Bronchial epithelial cell (primary cell): ENCODE measurements at regions not wholly inside any gene's neighbourhood (a gene's known extent, or its start where the extent isn't known, plus 50 kb on each side); places are given as distances from the start of the nearest gene placed in this dataset.
A peak's percentile ranks its signal among the peaks of the same experiment; 100 is the strongest.

Experiments
- DNase-seq: peaks from one replicate; pipeline ENCODE4 v3.0.0-alpha.2; 2010; ENCODE audit warnings: low read depth
- FAIRE-seq: peaks from 2 replicates; lab custom pipeline; 2011; peaks lifted over from hg19 to GRCh38; lab: Jason Lieb, UNC
- H3K27me3 ChIP-seq: 2 replicates; pipeline ENCODE4 v1.5.1; 2011; ENCODE audit warnings: low read length; ENCODE audit not compliant: control insufficient read depth, insufficient read depth
- H3K36me3 ChIP-seq: 2 replicates; pipeline ENCODE4 v1.5.1; 2011; ENCODE audit warnings: low read length; ENCODE audit not compliant: control insufficient read depth, insufficient read depth
- H3K4me3 ChIP-seq: 2 replicates; pipeline ENCODE4 v1.5.1; 2011; ENCODE audit warnings: mild to moderate bottlenecking, low read depth, low read length, control low read depth
- TF ChIP-seq, protein P1 (sequence below): IDR thresholded peaks from 2 replicates; pipeline ENCODE4 v1.5.1; 2011; ENCODE audit warnings: mild to moderate bottlenecking, moderate library complexity, low read length, control low read depth, inconsistent platforms; ENCODE audit not compliant: insufficient read depth, severe bottlenecking

- peak overlapping the region; percentile 31 for H3K4me3 ChIP-seq
- FAIRE-seq (peak; percentile 47), DNase-seq (no peak)
- no peaks in the 10 kb centered on the region for H3K27me3 ChIP-seq
- no peaks in the 10 kb centered on the region for H3K36me3 ChIP-seq
- TF ChIP-seq, protein P1, sequence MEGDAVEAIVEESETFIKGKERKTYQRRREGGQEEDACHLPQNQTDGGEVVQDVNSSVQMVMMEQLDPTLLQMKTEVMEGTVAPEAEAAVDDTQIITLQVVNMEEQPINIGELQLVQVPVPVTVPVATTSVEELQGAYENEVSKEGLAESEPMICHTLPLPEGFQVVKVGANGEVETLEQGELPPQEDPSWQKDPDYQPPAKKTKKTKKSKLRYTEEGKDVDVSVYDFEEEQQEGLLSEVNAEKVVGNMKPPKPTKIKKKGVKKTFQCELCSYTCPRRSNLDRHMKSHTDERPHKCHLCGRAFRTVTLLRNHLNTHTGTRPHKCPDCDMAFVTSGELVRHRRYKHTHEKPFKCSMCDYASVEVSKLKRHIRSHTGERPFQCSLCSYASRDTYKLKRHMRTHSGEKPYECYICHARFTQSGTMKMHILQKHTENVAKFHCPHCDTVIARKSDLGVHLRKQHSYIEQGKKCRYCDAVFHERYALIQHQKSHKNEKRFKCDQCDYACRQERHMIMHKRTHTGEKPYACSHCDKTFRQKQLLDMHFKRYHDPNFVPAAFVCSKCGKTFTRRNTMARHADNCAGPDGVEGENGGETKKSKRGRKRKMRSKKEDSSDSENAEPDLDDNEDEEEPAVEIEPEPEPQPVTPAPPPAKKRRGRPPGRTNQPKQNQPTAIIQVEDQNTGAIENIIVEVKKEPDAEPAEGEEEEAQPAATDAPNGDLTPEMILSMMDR, result no peak
Measured at GRCh38 chr3:107235193-107235927, 141.9 kb upstream of the CCDC54 start.

DNA sequence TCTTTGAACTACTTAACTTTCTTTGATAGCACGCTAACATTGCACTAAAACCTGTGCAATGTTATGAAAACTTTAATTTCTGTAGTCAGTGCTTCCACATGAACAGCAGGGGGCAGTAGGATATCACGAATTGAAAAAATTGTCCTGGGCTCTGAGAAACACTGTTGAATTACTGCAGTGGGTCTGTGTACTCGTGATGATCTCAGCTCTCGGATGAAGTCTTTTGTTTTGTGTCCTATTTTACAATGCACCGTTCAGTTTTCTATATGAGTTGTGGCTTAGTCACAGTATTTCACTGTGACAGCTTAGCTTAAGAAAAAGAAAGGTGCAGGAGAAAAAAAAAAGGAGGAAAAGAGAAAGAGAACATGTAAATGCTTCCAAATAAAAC, 141.3 kb upstream of the CCDC54 start:
- FAIRE-seq, result no peak
- Histone ChIP-seq H3K4me3 (peak overlapping the region; percentile 31), H3K36me3 (no peaks in the 10 kb centered on the region), H3K27me3 (no peaks in the 10 kb centered on the region)
- DNase-seq, result peak; percentile 86
- TF ChIP-seq, protein P1, result peak; percentile 67

GRCh38 chr3:107236655-107237337, 140.4 kb upstream of the CCDC54 start:
- FAIRE-seq (no peak), DNase-seq (peak; percentile 32)
- Histone ChIP-seq H3K36me3 (no peaks in the 10 kb centered on the region), H3K27me3 (no peaks in the 10 kb centered on the region), H3K4me3 (no peak overlapping the region)
- TF ChIP-seq, protein P1, result no peak

DNA sequence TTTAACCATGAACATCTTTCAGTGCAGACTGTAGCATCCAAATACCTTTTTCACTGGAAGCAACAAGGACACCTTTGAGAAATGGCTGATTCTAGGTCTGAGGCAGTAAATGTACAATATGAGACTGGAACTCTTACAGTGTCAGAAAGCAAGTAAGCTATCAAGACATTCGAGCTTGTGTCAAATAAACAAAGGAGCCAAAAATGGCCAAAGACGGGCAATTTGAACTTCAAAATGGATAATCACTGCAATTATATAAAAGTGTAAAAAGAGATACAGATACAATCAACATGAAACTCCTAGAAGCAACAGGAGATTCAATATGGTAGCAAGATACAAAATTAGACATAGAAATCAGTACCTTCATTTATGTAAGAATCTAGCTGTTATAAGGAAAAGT, 138.5 kb upstream of the CCDC54 start:
- no peak overlapping the region for H3K4me3 ChIP-seq
- DNase-seq (no peak), FAIRE-seq (no peak)
- no peaks in the 10 kb centered on the region for H3K27me3 ChIP-seq
- TF ChIP-seq, protein P1, result no peak
- H3K36me3 ChIP-seq, result no peaks in the 10 kb centered on the region

- no peak overlapping the region for H3K4me3 ChIP-seq
- FAIRE-seq, result no peak
- DNase-seq, result no peak
- H3K36me3 ChIP-seq, result no peaks in the 10 kb centered on the region
- no peaks in the 10 kb centered on the region for H3K27me3 ChIP-seq
- TF ChIP-seq, protein P1, result no peak
Measured at GRCh38 chr3:107239703-107240102, 137.5 kb upstream of the CCDC54 start.
